T-helper 1 cell treated with Interleukin-12 subunit alpha and Interleukin-12 subunit beta and Interleukin-4 antibody, amounts not matched to agents 30 μg/mL and 1 μg/mL, for 36 hours (primary cell): ENCODE measurements at regions not wholly inside any gene's neighbourhood (a gene's known extent, or its start where the extent isn't known, plus 50 kb on each side); places are given as distances from the start of the nearest gene placed in this dataset.

Experiments used
- H3K27ac Mint-ChIP-seq: one replicate; pipeline ENCODE4 v1.8.0; 2021; ENCODE audit warnings: mild to moderate bottlenecking, mixed read lengths
- H3K27me3 Mint-ChIP-seq: one replicate; pipeline ENCODE4 v1.8.0; 2021; ENCODE audit warnings: low read depth, mixed read lengths
- H3K36me3 Mint-ChIP-seq: one replicate; pipeline ENCODE4 v1.8.0; 2021; ENCODE audit warnings: low read depth, mixed read lengths
- H3K4me1 Mint-ChIP-seq: one replicate; pipeline ENCODE4 v1.8.0; 2021; ENCODE audit warnings: low read depth, mixed read lengths
- H3K4me3 Mint-ChIP-seq: one replicate; pipeline ENCODE4 v1.8.0; 2021; ENCODE audit warnings: mild to moderate bottlenecking, moderate library complexity, mixed read lengths
- H3K9me3 Mint-ChIP-seq: one replicate; pipeline ENCODE4 v1.8.0; 2021; ENCODE audit warnings: mixed read lengths

DNA sequence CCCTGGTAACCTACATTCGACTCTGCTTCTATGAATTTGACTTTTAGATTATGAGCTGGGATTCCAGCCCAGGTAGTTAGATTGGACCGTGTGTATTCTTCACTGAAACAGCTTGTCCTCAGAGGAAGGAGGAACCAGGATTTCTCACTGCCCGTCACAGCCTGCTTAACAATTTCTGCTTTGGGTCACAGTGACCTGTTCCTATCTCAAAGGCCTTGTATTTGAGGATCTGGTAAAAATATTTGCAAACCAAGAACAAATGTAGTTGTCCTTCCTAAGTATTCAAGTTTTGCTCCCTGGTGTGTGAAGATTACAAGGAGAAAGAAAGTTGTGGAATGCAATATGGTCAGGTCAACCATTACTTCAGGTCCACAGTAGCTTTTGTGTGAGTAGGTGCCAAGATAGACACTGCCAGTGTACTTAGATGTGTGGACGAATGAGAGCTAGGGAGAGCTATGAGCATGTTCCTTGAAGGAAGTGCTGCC, 55.1 kb downstream of the KIF4B start:
- Mint-ChIP-seq H3K4me1 (no peaks in the 10 kb centered on the region), H3K4me3 (no peak overlapping the region), H3K27me3 (no peaks in the 10 kb centered on the region), H3K9me3 (no peaks in the 10 kb centered on the region), H3K27ac (no peak overlapping the region), H3K36me3 (no peaks in the 10 kb centered on the region)

DNA sequence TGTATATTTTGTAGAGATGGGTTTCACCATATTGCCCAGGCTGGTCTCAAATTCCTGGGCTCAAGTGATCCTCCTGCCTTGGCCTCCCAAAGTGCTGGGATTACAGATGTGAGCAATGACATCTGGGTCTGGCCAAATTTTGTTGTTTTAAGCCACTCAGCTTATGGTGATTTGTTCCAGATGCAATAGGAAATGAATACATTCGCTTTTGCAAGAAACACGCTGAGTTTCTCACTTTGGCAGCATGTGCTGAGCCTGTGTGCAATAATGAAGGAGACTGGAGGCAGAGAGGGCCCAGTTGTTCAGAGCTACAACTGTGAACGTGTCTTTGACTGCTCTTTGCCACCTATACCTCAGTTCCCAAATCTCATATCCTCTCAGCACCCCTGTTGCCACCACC, 56.4 kb downstream of the KIF4B start:
- H3K4me1 Mint-ChIP-seq = no peaks in the 10 kb centered on the region
- H3K27ac Mint-ChIP-seq = no peak overlapping the region
- H3K27me3 Mint-ChIP-seq = no peaks in the 10 kb centered on the region

GRCh38 chr5:155070781-155071180, 57.2 kb downstream of the KIF4B start:
- Mint-ChIP-seq H3K4me3 (no peak overlapping the region), H3K9me3 (no peaks in the 10 kb centered on the region)

More for the DNA sequence above, 56.4 kb downstream of the KIF4B start:
- Mint-ChIP-seq H3K36me3 (no peaks in the 10 kb centered on the region), H3K9me3 (no peaks in the 10 kb centered on the region), H3K4me3 (no peak overlapping the region)

GRCh38 chr5:155076379-155076778, 62.8 kb downstream of the KIF4B start:
- Mint-ChIP-seq H3K27ac (no peak overlapping the region), H3K36me3 (no peaks in the 10 kb centered on the region), H3K27me3 (no peaks in the 10 kb centered on the region), H3K4me3 (no peak overlapping the region), H3K9me3 (no peaks in the 10 kb centered on the region), H3K4me1 (no peaks in the 10 kb centered on the region)

More at GRCh38 chr5:155070781-155071180, 57.2 kb downstream of the KIF4B start:
- Mint-ChIP-seq H3K36me3 (no peaks in the 10 kb centered on the region), H3K27me3 (no peaks in the 10 kb centered on the region), H3K27ac (no peak overlapping the region), H3K4me1 (no peaks in the 10 kb centered on the region)

GRCh38 chr5:155079698-155080097, 66.1 kb downstream of the KIF4B start:
- H3K27ac Mint-ChIP-seq = no peak overlapping the region
- no peaks in the 10 kb centered on the region for H3K4me1 Mint-ChIP-seq
- H3K4me3 Mint-ChIP-seq = no peak overlapping the region
- peaks cover 5% of the 10 kb centered on the region for H3K27me3 Mint-ChIP-seq
- H3K36me3 Mint-ChIP-seq = no peaks in the 10 kb centered on the region
- H3K9me3 Mint-ChIP-seq = no peaks in the 10 kb centered on the region

- Mint-ChIP-seq H3K4me1 (no peaks in the 10 kb centered on the region), H3K36me3 (no peaks in the 10 kb centered on the region), H3K9me3 (no peaks in the 10 kb centered on the region), H3K27me3 (peaks cover 5% of the 10 kb centered on the region), H3K27ac (no peak overlapping the region), H3K4me3 (no peak overlapping the region)
These were observed 67.2 kb downstream of the KIF4B start for GRCh38 chr5:155080721-155081120.

DNA sequence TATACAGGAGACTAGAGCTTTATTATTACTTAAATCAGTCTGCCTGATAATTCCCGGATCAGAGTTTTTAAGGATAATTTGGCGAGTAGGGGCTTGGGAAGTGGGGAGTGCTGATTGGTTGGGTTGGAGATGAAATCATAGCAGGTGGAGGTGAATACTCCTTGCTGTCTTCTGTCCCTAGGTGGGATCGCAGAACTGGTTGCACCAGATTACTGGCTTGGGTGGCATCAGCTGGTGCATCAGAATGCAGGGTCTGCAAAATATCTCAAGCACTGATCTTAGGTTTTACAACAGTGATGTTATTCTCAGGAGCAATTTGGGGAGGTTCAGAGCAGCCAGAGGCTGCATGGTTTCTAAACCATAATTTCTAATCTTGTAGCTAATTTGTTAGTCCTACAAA, 68.1 kb downstream of the KIF4B start:
- no peak overlapping the region for H3K27ac Mint-ChIP-seq
- H3K27me3 Mint-ChIP-seq = peaks cover 5% of the 10 kb centered on the region
- no peak overlapping the region for H3K4me3 Mint-ChIP-seq
- no peaks in the 10 kb centered on the region for H3K36me3 Mint-ChIP-seq
- no peaks in the 10 kb centered on the region for H3K9me3 Mint-ChIP-seq
- no peaks in the 10 kb centered on the region for H3K4me1 Mint-ChIP-seq

GRCh38 chr5:155082401-155082800, 68.8 kb downstream of the KIF4B start:
- Mint-ChIP-seq H3K4me3 (no peak overlapping the region), H3K4me1 (no peaks in the 10 kb centered on the region), H3K27ac (no peak overlapping the region), H3K9me3 (no peaks in the 10 kb centered on the region), H3K36me3 (no peaks in the 10 kb centered on the region), H3K27me3 (peaks cover 5% of the 10 kb centered on the region)

GRCh38 chr5:155085282-155085989, 71.9 kb downstream of the KIF4B start:
- peaks cover 5% of the 10 kb centered on the region for H3K27me3 Mint-ChIP-seq
- H3K27ac Mint-ChIP-seq = no peak overlapping the region
- H3K4me3 Mint-ChIP-seq = no peak overlapping the region

DNA sequence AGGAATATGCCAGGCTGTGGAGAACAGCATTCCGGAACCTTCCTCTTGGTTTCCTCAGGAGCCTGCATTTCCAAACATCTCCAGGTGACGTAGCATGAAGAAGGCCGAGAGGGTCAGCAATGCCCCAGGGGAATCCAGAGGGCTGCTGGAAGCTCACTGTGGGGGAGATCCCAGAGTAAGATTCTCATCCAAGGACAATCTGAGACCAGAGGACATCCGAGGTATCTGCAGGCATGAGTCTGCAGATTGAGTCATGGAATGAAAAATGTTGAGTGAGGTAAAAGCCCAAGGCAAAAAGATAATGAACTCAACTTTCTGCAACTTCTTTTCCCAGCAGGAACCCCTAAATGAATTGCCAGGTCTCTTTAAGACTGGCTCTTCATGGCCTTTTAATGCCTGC, 73.5 kb downstream of the KIF4B start:
- H3K27ac Mint-ChIP-seq = no peak overlapping the region
- no peaks in the 10 kb centered on the region for H3K36me3 Mint-ChIP-seq
- peaks cover 5% of the 10 kb centered on the region for H3K27me3 Mint-ChIP-seq
- no peaks in the 10 kb centered on the region for H3K4me1 Mint-ChIP-seq
- H3K9me3 Mint-ChIP-seq = no peaks in the 10 kb centered on the region
- H3K4me3 Mint-ChIP-seq = no peak overlapping the region

More at GRCh38 chr5:155085282-155085989, 71.9 kb downstream of the KIF4B start:
- H3K9me3 Mint-ChIP-seq = no peaks in the 10 kb centered on the region
- H3K4me1 Mint-ChIP-seq = no peaks in the 10 kb centered on the region
- no peaks in the 10 kb centered on the region for H3K36me3 Mint-ChIP-seq

DNA sequence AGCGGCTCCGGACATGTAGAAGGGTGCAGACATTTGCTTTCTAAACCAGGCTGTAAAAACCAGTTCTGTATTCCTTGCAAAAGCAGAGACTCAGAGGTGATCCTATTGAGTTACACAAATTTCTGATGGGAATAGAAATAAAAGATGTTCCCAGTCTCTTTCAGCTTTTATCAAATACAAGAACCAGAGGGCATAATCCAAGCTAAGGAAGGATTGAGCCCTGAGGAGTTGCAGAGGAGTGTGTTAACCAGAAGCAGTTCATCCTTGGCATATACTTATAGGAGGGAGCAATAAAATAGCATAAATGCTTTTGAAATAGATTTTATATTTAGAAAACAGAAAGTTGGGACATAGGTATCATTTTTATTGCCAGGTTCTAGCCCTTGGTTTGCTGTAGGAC, 75.3 kb downstream of the KIF4B start:
- H3K4me1 Mint-ChIP-seq = peaks cover 4% of the 10 kb centered on the region
- no peak overlapping the region for H3K27ac Mint-ChIP-seq
- no peak overlapping the region for H3K4me3 Mint-ChIP-seq
- H3K36me3 Mint-ChIP-seq = no peaks in the 10 kb centered on the region
- H3K9me3 Mint-ChIP-seq = no peaks in the 10 kb centered on the region
- peaks cover 5% of the 10 kb centered on the region for H3K27me3 Mint-ChIP-seq

GRCh38 chr5:155089643-155090042, 76.1 kb downstream of the KIF4B start:
- Mint-ChIP-seq H3K4me3 (no peak overlapping the region), H3K27me3 (peaks cover 5% of the 10 kb centered on the region), H3K36me3 (no peaks in the 10 kb centered on the region), H3K27ac (no peak overlapping the region), H3K4me1 (peaks cover 4% of the 10 kb centered on the region), H3K9me3 (no peaks in the 10 kb centered on the region)

GRCh38 chr5:155091063-155091648, 77.6 kb downstream of the KIF4B start:
- Mint-ChIP-seq H3K36me3 (no peaks in the 10 kb centered on the region), H3K4me1 (peaks cover 4% of the 10 kb centered on the region), H3K27ac (no peak overlapping the region), H3K9me3 (no peaks in the 10 kb centered on the region), H3K4me3 (no peak overlapping the region), H3K27me3 (peaks cover 10% of the 10 kb centered on the region)

DNA sequence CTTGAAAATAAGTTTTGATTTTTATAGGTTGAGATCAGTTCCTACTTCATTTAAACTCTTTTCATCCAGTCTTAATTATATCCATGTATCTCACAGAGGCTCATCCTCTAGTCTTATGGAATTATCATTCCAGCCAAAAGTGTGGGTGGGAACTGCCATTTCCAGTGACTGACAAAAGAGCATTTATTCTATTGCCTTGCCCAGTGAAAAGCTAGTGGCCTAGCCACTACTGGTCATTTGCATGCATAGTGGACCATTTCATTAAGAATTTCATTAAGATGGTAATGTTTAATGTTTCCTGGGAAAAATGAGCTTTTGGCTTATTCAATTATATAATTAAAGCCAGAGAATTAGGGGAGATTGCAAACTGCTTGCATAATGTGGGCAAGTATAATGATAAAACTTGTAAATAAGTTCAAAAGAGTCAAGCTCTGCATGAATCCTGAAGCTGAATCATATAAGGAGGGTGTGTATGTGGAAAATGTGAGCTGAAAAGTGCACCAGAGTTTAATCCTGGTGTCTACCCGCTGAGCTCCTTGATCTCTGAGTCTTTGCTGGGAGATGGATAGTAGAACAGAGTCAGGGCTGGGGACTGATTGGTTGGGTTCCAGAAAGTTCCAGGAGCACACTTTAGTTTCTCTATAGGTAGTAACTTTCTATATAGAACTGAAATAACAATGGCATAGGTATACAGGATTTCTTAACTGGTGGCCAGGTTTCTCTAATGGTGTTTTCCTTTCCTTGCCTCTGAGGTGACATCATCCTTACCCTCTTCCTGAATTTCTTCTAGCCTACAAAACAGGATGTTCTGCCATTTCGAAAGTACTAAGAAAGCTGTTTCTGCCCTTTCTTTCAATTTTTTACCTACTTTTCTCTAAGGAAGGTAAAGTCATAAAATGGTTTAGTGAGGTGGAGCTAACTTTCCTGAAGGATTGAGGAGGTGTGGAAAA, 78.5 kb downstream of the KIF4B start:
- Mint-ChIP-seq H3K4me3 (no peak overlapping the region), H3K27me3 (peaks cover 10% of the 10 kb centered on the region), H3K4me1 (peaks cover 4% of the 10 kb centered on the region), H3K9me3 (no peaks in the 10 kb centered on the region), H3K27ac (no peak overlapping the region), H3K36me3 (no peaks in the 10 kb centered on the region)
